H1 (cell line): ENCODE measurements at regions not wholly inside any gene's neighbourhood (a gene's known extent, or its start where the extent isn't known, plus 50 kb on each side); places are given as distances from the start of the nearest gene placed in this dataset.

Experiments used
- CTCF ChIA-PET: fragments of 300-600 bp; sonication (Branson Sonifier 250); formaldehyde crosslinking; loops from one replicate; lab custom pipeline; 2021; ENCODE audit not compliant: partially characterized antibody; lab: Charles Lee
- POLR2A ChIA-PET: fragments of 300-600 bp; sonication (Branson Sonifier 250); formaldehyde crosslinking; loops from one replicate; lab custom pipeline; 2021; ENCODE audit warnings: inconsistent platforms; ENCODE audit not compliant: partially characterized antibody; lab: Charles Lee
- DNase-seq, 2 experiments: peaks; one replicate each; pipeline versions ENCODE4 v3.0.0 to v3.0.0-alpha.2; 2010 to 2022; ENCODE audit warnings: low spot score in 2 of 2, low read depth in 1 of 2, mixed read lengths in 1 of 2
- FAIRE-seq: peaks from 2 replicates; lab custom pipeline; 2011; peaks lifted over from hg19 to GRCh38; lab: Jason Lieb, UNC
- H2AFZ ChIP-seq: 2 replicates; pipeline ENCODE4 v1.8.1; 2012; ENCODE audit warnings: low read length, inconsistent platforms
- H2AK5ac ChIP-seq: 2 replicates; pipeline ENCODE4 v1.6.1; 2013; ENCODE audit warnings: low read depth, low read length
- H2BK120ac ChIP-seq: replicated peaks from 2 replicates; pipeline ENCODE3; 2013; ENCODE audit warnings: low read depth, low read length, inconsistent platforms
- H2BK12ac ChIP-seq: 2 replicates; pipeline ENCODE4 v1.6.1; 2013; ENCODE audit warnings: low read depth, low read length
- H2BK15ac ChIP-seq: 2 replicates; pipeline ENCODE4 v1.6.1; 2013; ENCODE audit warnings: low read length
- H2BK20ac ChIP-seq: 2 replicates; pipeline ENCODE4 v1.6.1; 2013; ENCODE audit warnings: low read length
- H2BK5ac ChIP-seq: 2 replicates; pipeline ENCODE4 v1.6.1; 2013; ENCODE audit warnings: low read depth, low read length
- H3K14ac ChIP-seq: 2 replicates; pipeline ENCODE4 v1.6.1; 2013; ENCODE audit warnings: inconsistent platforms; ENCODE audit not compliant: insufficient read length
- H3K18ac ChIP-seq: 2 replicates; pipeline ENCODE4 v1.6.1; 2013; ENCODE audit warnings: low read length; ENCODE audit errors: extremely low read depth
- H3K23ac ChIP-seq: 2 replicates; pipeline ENCODE4 v1.6.1; 2013; ENCODE audit warnings: inconsistent platforms; ENCODE audit not compliant: insufficient read length
- H3K23me2 ChIP-seq: 2 replicates; pipeline ENCODE4 v1.6.1; 2013; ENCODE audit warnings: low read depth, low read length
- H3K27ac ChIP-seq: 2 replicates; pipeline ENCODE4 v1.6.1; 2011; ENCODE audit warnings: low read depth, low read length, inconsistent platforms
- H3K27me3 ChIP-seq, 4 experiments: replicated peaks in 1 of 4; 1 replicate in 1 of 4; 2 replicates in 3 of 4; pipeline versions ENCODE4 v1.6.1 to v1.8.1; 2011 to 2013; ENCODE audit warnings: low read length in 3 of 4, mild to moderate bottlenecking in 3 of 4, inconsistent platforms in 2 of 4, mixed read lengths in 2 of 4, moderate library complexity in 1 of 4; ENCODE audit not compliant: control insufficient read depth in 3 of 4, insufficient read depth in 3 of 4; ENCODE audit errors: extremely low read depth in 1 of 4
- H3K36me3 ChIP-seq, 4 experiments: 2 replicates each; pipeline versions ENCODE4 v1.6.1 to v1.8.1; 2011 to 2013; ENCODE audit warnings: mild to moderate bottlenecking in 4 of 4, low read length in 3 of 4, moderate library complexity in 2 of 4, control low read depth in 1 of 4, inconsistent platforms in 1 of 4; ENCODE audit not compliant: insufficient read depth in 4 of 4, control insufficient read depth in 2 of 4
- H3K4ac ChIP-seq: replicated peaks from 2 replicates; pipeline ENCODE3; 2013; ENCODE audit warnings: low read length, low read depth, mixed read lengths, inconsistent platforms; ENCODE audit not compliant: insufficient read length
- H3K4me1 ChIP-seq, 4 experiments: replicated peaks in 1 of 4; 1 replicate in 1 of 4; 2 replicates in 3 of 4; pipeline versions ENCODE4 v1.6.1 to v1.8.1; 2011 to 2013; ENCODE audit warnings: low read length in 3 of 4, inconsistent platforms in 2 of 4, mixed read lengths in 1 of 4; ENCODE audit not compliant: insufficient read depth in 4 of 4, control insufficient read depth in 3 of 4
- H3K4me2 ChIP-seq, 2 experiments: 2 replicates each; pipeline versions ENCODE4 v1.6.1 to v1.8.1; 2011 to 2013; ENCODE audit warnings: low read depth in 2 of 2, low read length in 2 of 2, control low read depth in 1 of 2, inconsistent platforms in 1 of 2, mild to moderate bottlenecking in 1 of 2; ENCODE audit not compliant: insufficient read depth in 1 of 2
- H3K4me3 ChIP-seq, 4 experiments: fragments of 200-600, 300-600 bp in 1 of 4; sonication (generic), shearing (Covaris generic), sonication (Bioruptor Twin) in 1 of 4; 2 replicates each; pipeline versions ENCODE4 v1.5.1 to v1.8.1; 2011 to 2016; ENCODE audit warnings: low read length in 4 of 4, low read depth in 3 of 4, control low read depth in 2 of 4, inconsistent platforms in 2 of 4, mild to moderate bottlenecking in 2 of 4, mixed read lengths in 1 of 4, moderate library complexity in 1 of 4; ENCODE audit not compliant: insufficient read depth in 2 of 4; ENCODE audit errors: extremely low read depth in 1 of 4
- H3K56ac ChIP-seq: replicated peaks from 2 replicates; pipeline ENCODE3; 2013; ENCODE audit warnings: low read depth, mild to moderate bottlenecking, mixed read lengths, low read length, inconsistent platforms; ENCODE audit not compliant: insufficient read length
- H3K79me1 ChIP-seq: 2 replicates; pipeline ENCODE4 v1.6.1; 2013; ENCODE audit warnings: low read depth, low read length, control low read depth
- H3K79me2 ChIP-seq, 2 experiments: 2 replicates each; pipeline versions ENCODE4 v1.6.1 to v1.8.1; 2012 to 2013; ENCODE audit warnings: low read length in 2 of 2, mild to moderate bottlenecking in 2 of 2, inconsistent platforms in 1 of 2; ENCODE audit not compliant: insufficient read depth in 2 of 2, control insufficient read depth in 1 of 2
- H3K9ac ChIP-seq, 4 experiments: replicated peaks in 1 of 4; 1 replicate in 1 of 4; 2 replicates in 3 of 4; pipeline versions ENCODE4 v1.6.1 to v1.8.1; 2011 to 2013; ENCODE audit warnings: low read depth in 3 of 4, low read length in 3 of 4, control low read depth in 2 of 4, mild to moderate bottlenecking in 2 of 4, moderate library complexity in 2 of 4, inconsistent platforms in 1 of 4; ENCODE audit errors: extremely low read depth in 1 of 4
- H3K9me3 ChIP-seq, 2 experiments: 2 replicates each; pipeline versions ENCODE4 v1.6.1 to v1.8.1; 2012 to 2013; ENCODE audit warnings: mild to moderate bottlenecking in 2 of 2, moderate library complexity in 2 of 2, control low read depth in 1 of 2, inconsistent platforms in 1 of 2, low read depth in 1 of 2, low read length in 1 of 2, mixed read lengths in 1 of 2; ENCODE audit not compliant: insufficient read depth in 2 of 2
- H4K20me1 ChIP-seq, 2 experiments: replicated peaks in 1 of 2; 2 replicates each; pipeline versions ENCODE3 to v1.8.1; 2011 to 2013; ENCODE audit warnings: inconsistent platforms in 2 of 2, low read length in 2 of 2, mild to moderate bottlenecking in 1 of 2; ENCODE audit not compliant: insufficient read depth in 2 of 2, control insufficient read depth in 1 of 2
- H4K5ac ChIP-seq: 2 replicates; pipeline ENCODE4 v1.6.1; 2013; ENCODE audit warnings: low read length, low read depth, mixed read lengths, inconsistent platforms; ENCODE audit not compliant: insufficient read length
- H4K8ac ChIP-seq: 2 replicates; pipeline ENCODE4 v1.8.0; 2013; ENCODE audit warnings: mild to moderate bottlenecking, moderate library complexity, low read length, inconsistent platforms; ENCODE audit not compliant: insufficient read depth; ENCODE audit errors: extremely low read depth
- H4K91ac ChIP-seq: replicated peaks from 2 replicates; pipeline ENCODE3; 2013; ENCODE audit warnings: low read length, mixed read lengths, inconsistent platforms; ENCODE audit not compliant: insufficient read length
- HDAC6 ChIP-seq: IDR thresholded peaks from one replicate; pipeline ENCODE4 v1.7.1; 2012; ENCODE audit warnings: low read depth, mild to moderate bottlenecking, inconsistent platforms, low read length, moderate library complexity
- SP2 ChIP-seq: IDR thresholded peaks from 2 replicates; pipeline ENCODE4 v1.6.1; 2012; ENCODE audit warnings: mild to moderate bottlenecking, low read length, inconsistent platforms
- TAF7 ChIP-seq: optimal IDR thresholded peaks from 2 replicates; pipeline ENCODE3; 2011; ENCODE audit warnings: low read depth, mild to moderate bottlenecking, inconsistent platforms, low read length, moderate library complexity, borderline replicate concordance

GRCh38 chr10:15455456-15455855 lies 84.4 kb upstream of the FAM171A1 start:
- Histone ChIP-seq H3K4ac (no peak overlapping the region), H2BK12ac (no peak overlapping the region), H3K23me2 (no peaks in the 10 kb centered on the region), H3K27ac (no peak overlapping the region), H4K5ac (no peak overlapping the region), H3K4me1 (no peaks in the 10 kb centered on the region), H2BK5ac (no peak overlapping the region), H3K36me3 (no peaks in the 10 kb centered on the region), H4K8ac (no peak overlapping the region), H3K9me3 (no peaks in the 10 kb centered on the region), H4K20me1 (no peaks in the 10 kb centered on the region), H3K9ac (no peak overlapping the region), H3K4me3 (no peak overlapping the region), H2AFZ (no peak overlapping the region), H3K79me2 (no peaks in the 10 kb centered on the region), H2BK120ac (no peak overlapping the region), H3K14ac (no peak overlapping the region), H4K91ac (no peak overlapping the region), H3K27me3 (no peaks in the 10 kb centered on the region; a peak in 1 of 7 replicates), H2BK20ac (no peak overlapping the region), H3K79me1 (no peaks in the 10 kb centered on the region), H3K4me2 (no peak overlapping the region), H2AK5ac (no peak overlapping the region), H3K18ac (no peak overlapping the region), H3K23ac (no peak overlapping the region), H3K56ac (no peak overlapping the region), H2BK15ac (no peak overlapping the region)
- POLR2A ChIA-PET = no interaction called here
- DNase-seq (no peak), FAIRE-seq (no peak)
- CTCF ChIA-PET = no interaction called here
- TF ChIP-seq SP2 (no peak), HDAC6 (no peak), TAF7 (no peak)
